Smooth muscle cell (in vitro differentiated cells): ENCODE measurements at regions not wholly inside any gene's neighbourhood (a gene's known extent, or its start where the extent isn't known, plus 50 kb on each side); places are given as distances from the start of the nearest gene placed in this dataset.

Experiments used
- DNase-seq: peaks from one replicate; lab custom pipeline; 2025; ENCODE audit not compliant: unreplicated experiment; lab: John Stamatoyannopoulos, UW
- H2AFZ ChIP-seq: fragments of 200-600 bp; sonication (generic); 2 replicates; pipeline ENCODE4 v1.6.0; 2016; ENCODE audit warnings: antibody characterized with exemption, low read depth, mild to moderate bottlenecking
- H3F3A ChIP-seq: fragments of 200-600 bp; sonication (generic); 2 replicates; pipeline ENCODE4 v1.6.0; 2017; ENCODE audit warnings: antibody characterized with exemption, low read depth
- H3K27ac ChIP-seq: fragments of 200-600 bp; sonication (generic); 2 replicates; pipeline ENCODE4 v1.5.1; 2016; ENCODE audit warnings: low read depth, mild to moderate bottlenecking
- H3K27me3 ChIP-seq: fragments of 200-600 bp; sonication (generic); 2 replicates; pipeline ENCODE4 v1.6.1; 2016; ENCODE audit warnings: low read depth, mild to moderate bottlenecking
- H3K36me3 ChIP-seq: fragments of 200-600 bp; sonication (generic); 2 replicates; pipeline ENCODE4 v1.5.1; 2016; ENCODE audit warnings: low read depth
- H3K4me1 ChIP-seq: fragments of 200-600 bp; sonication (generic); 2 replicates; pipeline ENCODE4 v1.5.1; 2016; ENCODE audit warnings: low read depth
- H3K4me2 ChIP-seq: fragments of 200-600 bp; sonication (generic); 2 replicates; pipeline ENCODE4 v1.6.0; 2016; ENCODE audit warnings: mild to moderate bottlenecking
- H3K4me3 ChIP-seq: fragments of 200-600 bp; sonication (generic); 2 replicates; pipeline ENCODE4 v1.5.1; 2016; ENCODE audit warnings: mild to moderate bottlenecking
- H3K79me2 ChIP-seq: fragments of 200-600 bp; sonication (generic); 2 replicates; pipeline ENCODE4 v1.6.0; 2016; ENCODE audit warnings: low read depth, mild to moderate bottlenecking
- H3K9ac ChIP-seq: fragments of 200-600 bp; sonication (generic); 2 replicates; pipeline ENCODE4 v1.6.0; 2016; ENCODE audit warnings: low read depth
- H3K9me3 ChIP-seq: fragments of 200-600 bp; sonication (generic); replicated peaks from 2 replicates; pipeline ENCODE4 v1.5.1; 2016; ENCODE audit warnings: low read depth
- H4K20me1 ChIP-seq: fragments of 200-600 bp; sonication (generic); 2 replicates; pipeline ENCODE4 v1.6.0; 2016; ENCODE audit warnings: low read depth
- CTCF ChIP-seq: fragments of 200-600 bp; sonication (generic); IDR thresholded peaks from 2 replicates; pipeline ENCODE4 v1.5.1; 2017; ENCODE audit warnings: borderline replicate concordance, mild to moderate bottlenecking, antibody characterized with exemption; ENCODE audit not compliant: insufficient read depth, poor library complexity, severe bottlenecking
- WGBS: methylation state at CpG from one replicate; pipeline ENCODE4 v1.1.7; 2016; ENCODE audit warnings: low lambda C conversion rate; 5-methylcytosine and 5-hydroxymethylcytosine counted together

DNA sequence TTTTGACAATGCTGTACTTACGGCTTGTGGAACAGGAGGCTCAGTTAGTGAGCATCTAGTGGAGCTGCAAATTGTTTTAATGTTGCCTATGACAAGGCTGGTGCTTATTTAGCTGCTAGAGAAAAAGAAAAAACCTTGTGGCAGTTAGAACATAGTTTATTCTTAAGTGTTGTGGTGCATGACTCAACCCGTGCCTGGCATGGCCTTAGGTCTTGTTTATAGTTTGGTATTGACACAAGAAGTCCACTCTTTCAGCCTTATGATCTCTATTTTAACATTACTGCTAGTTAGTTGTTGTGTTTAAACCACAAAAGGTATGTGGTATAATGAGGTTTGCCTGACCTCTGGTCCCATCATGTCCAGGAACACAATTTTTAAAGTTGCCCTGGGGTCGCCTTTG, 744.6 kb downstream of the FAM181B start:
- no peak overlapping the region for H3K4me3 ChIP-seq
- H2AFZ ChIP-seq: no peak overlapping the region
- H3K27ac ChIP-seq: no peak overlapping the region
- no peaks in the 10 kb centered on the region for H4K20me1 ChIP-seq
- H3K4me1 ChIP-seq: no peaks in the 10 kb centered on the region
- no peaks in the 10 kb centered on the region for H3F3A ChIP-seq
- no peak for DNase-seq
- H3K36me3 ChIP-seq: no peaks in the 10 kb centered on the region
- no peak overlapping the region for H3K9ac ChIP-seq
- H3K79me2 ChIP-seq: no peaks in the 10 kb centered on the region
- H3K27me3 ChIP-seq: no peaks in the 10 kb centered on the region
- 54% methylated on average over 3 of the region's 3 CpGs for WGBS
- H3K4me2 ChIP-seq: no peak overlapping the region
- TF ChIP-seq CTCF: no peak
- no peaks in the 10 kb centered on the region for H3K9me3 ChIP-seq

GRCh38 chr11:81987829-81988472, 745.7 kb downstream of the FAM181B start:
- TF ChIP-seq CTCF: no peak
- no peak for DNase-seq
- no peak overlapping the region for H3K9ac ChIP-seq
- H3K27ac ChIP-seq: no peak overlapping the region
- 69% methylated on average over 3 of the region's 3 CpGs for WGBS
- H4K20me1 ChIP-seq: no peaks in the 10 kb centered on the region
- H3K4me1 ChIP-seq: no peaks in the 10 kb centered on the region
- H3K36me3 ChIP-seq: no peaks in the 10 kb centered on the region
- no peak overlapping the region for H2AFZ ChIP-seq
- no peaks in the 10 kb centered on the region for H3K79me2 ChIP-seq
- H3K27me3 ChIP-seq: no peaks in the 10 kb centered on the region
- H3K4me3 ChIP-seq: no peak overlapping the region
- H3K9me3 ChIP-seq: no peaks in the 10 kb centered on the region
- H3F3A ChIP-seq: no peaks in the 10 kb centered on the region
- peak overlapping the region; percentile 15 for H3K4me2 ChIP-seq

GRCh38 chr11:81986556-81987161, 747.0 kb downstream of the FAM181B start:
- no peaks in the 10 kb centered on the region for H3K36me3 ChIP-seq
- no peaks in the 10 kb centered on the region for H3K4me1 ChIP-seq
- H2AFZ ChIP-seq: no peak overlapping the region
- no peaks in the 10 kb centered on the region for H3F3A ChIP-seq
- no peaks in the 10 kb centered on the region for H4K20me1 ChIP-seq
- no peaks in the 10 kb centered on the region for H3K79me2 ChIP-seq
- no peak overlapping the region for H3K27ac ChIP-seq
- no peaks in the 10 kb centered on the region for H3K9me3 ChIP-seq
- 95% methylated on average over 21 of the region's 31 CpGs for WGBS
- H3K4me2 ChIP-seq: no peak overlapping the region
- no peak overlapping the region for H3K9ac ChIP-seq
- no peak overlapping the region for H3K4me3 ChIP-seq
- DNase-seq: no peak
- no peak for TF ChIP-seq CTCF
- H3K27me3 ChIP-seq: no peaks in the 10 kb centered on the region

GRCh38 chr11:81979448-81979847, 754.2 kb downstream of the FAM181B start:
- DNase-seq: no peak

More at GRCh38 chr11:81979448-81979847, 754.2 kb downstream of the FAM181B start:
- Histone ChIP-seq H3K27me3 (peaks cover 32% of the 10 kb centered on the region), H3K27ac (no peak overlapping the region), H3K36me3 (no peaks in the 10 kb centered on the region), H3K4me1 (no peaks in the 10 kb centered on the region), H3K4me2 (no peak overlapping the region), H3K4me3 (no peak overlapping the region), H2AFZ (no peak overlapping the region), H3F3A (no peaks in the 10 kb centered on the region), H3K9ac (no peak overlapping the region), H3K9me3 (no peaks in the 10 kb centered on the region), H4K20me1 (no peaks in the 10 kb centered on the region), H3K79me2 (no peaks in the 10 kb centered on the region)
- WGBS: 88% methylated on average over 1 of the region's 1 CpG
- no peak for TF ChIP-seq CTCF
